ENCODE measurements at regions not wholly inside any gene's neighbourhood (a gene's known extent, or its start where the extent isn't known, plus 50 kb on each side); places are given as distances from the start of the nearest gene placed in this dataset.

GRCh38 chr2:239827523-239827890, 197.6 kb downstream of the NDUFA10 start:
- DNase-seq: no peak
- H3K36me3 Mint-ChIP-seq (ENCODE audit: low read depth): no peaks in the 10 kb centered on the region
- no peaks in the 10 kb centered on the region for H3K4me1 Mint-ChIP-seq (ENCODE audit: low read depth)

GRCh38 chr2:239826786-239827522, 198.2 kb downstream of the NDUFA10 start:
- H3K9me3 Mint-ChIP-seq: no peaks in the 10 kb centered on the region
- no peaks in the 10 kb centered on the region for H3K36me3 Mint-ChIP-seq (ENCODE audit: low read depth)
- no peak overlapping the region for H3K4me3 Mint-ChIP-seq
- no peak overlapping the region for H3K27ac Mint-ChIP-seq
- H3K27me3 Mint-ChIP-seq: peaks cover 12% of the 10 kb centered on the region
- peak; percentile 16 for DNase-seq
- no peaks in the 10 kb centered on the region for H3K4me1 Mint-ChIP-seq (ENCODE audit: low read depth)

More at GRCh38 chr2:239827523-239827890, 197.6 kb downstream of the NDUFA10 start:
- H3K4me3 Mint-ChIP-seq: no peak overlapping the region
- peaks cover 9% of the 10 kb centered on the region for H3K27me3 Mint-ChIP-seq
- H3K27ac Mint-ChIP-seq: no peak overlapping the region
- no peaks in the 10 kb centered on the region for H3K9me3 Mint-ChIP-seq

- Mint-ChIP-seq H3K9me3 (no peaks in the 10 kb centered on the region), H3K27ac (no peak overlapping the region), H3K36me3 (ENCODE audit: low read depth) (no peaks in the 10 kb centered on the region), H3K4me1 (ENCODE audit: low read depth) (no peaks in the 10 kb centered on the region), H3K4me3 (no peak overlapping the region), H3K27me3 (peaks cover 14% of the 10 kb centered on the region)
- no peak for DNase-seq
Observed at GRCh38 chr2:239826376-239826775, 198.8 kb downstream of the NDUFA10 start.

- Mint-ChIP-seq H3K27ac (no peak overlapping the region), H3K4me1 (ENCODE audit: low read depth) (no peaks in the 10 kb centered on the region), H3K27me3 (peaks cover 17% of the 10 kb centered on the region), H3K9me3 (no peaks in the 10 kb centered on the region), H3K36me3 (ENCODE audit: low read depth) (no peaks in the 10 kb centered on the region), H3K4me3 (no peak overlapping the region)
- DNase-seq: no peak
Observed at GRCh38 chr2:239825705-239825979, 199.5 kb downstream of the NDUFA10 start.

- Mint-ChIP-seq H3K27ac (no peak overlapping the region), H3K4me3 (no peak overlapping the region), H3K9me3 (no peaks in the 10 kb centered on the region), H3K27me3 (peaks cover 20% of the 10 kb centered on the region), H3K36me3 (ENCODE audit: low read depth) (no peaks in the 10 kb centered on the region), H3K4me1 (ENCODE audit: low read depth) (no peaks in the 10 kb centered on the region)
- DNase-seq: peak; percentile 7
Observed at GRCh38 chr2:239824866-239825704, 200.1 kb downstream of the NDUFA10 start.

- Mint-ChIP-seq H3K36me3 (ENCODE audit: low read depth) (no peaks in the 10 kb centered on the region), H3K9me3 (no peaks in the 10 kb centered on the region), H3K27ac (no peak overlapping the region), H3K4me1 (ENCODE audit: low read depth) (no peaks in the 10 kb centered on the region), H3K4me3 (no peak overlapping the region), H3K27me3 (peaks cover 20% of the 10 kb centered on the region)
- DNase-seq: peak; percentile 8
Observed at GRCh38 chr2:239824046-239824694, 201.0 kb downstream of the NDUFA10 start.

GRCh38 chr2:239822146-239822831, 202.9 kb downstream of the NDUFA10 start:
- H3K27me3 Mint-ChIP-seq: peaks cover 15% of the 10 kb centered on the region
- no peak overlapping the region for H3K4me3 Mint-ChIP-seq
- no peaks in the 10 kb centered on the region for H3K36me3 Mint-ChIP-seq (ENCODE audit: low read depth)
- no peaks in the 10 kb centered on the region for H3K9me3 Mint-ChIP-seq
- DNase-seq: peak; percentile 27
- H3K4me1 Mint-ChIP-seq (ENCODE audit: low read depth): no peaks in the 10 kb centered on the region
- H3K27ac Mint-ChIP-seq: no peak overlapping the region

- Mint-ChIP-seq H3K27me3 (peaks cover 15% of the 10 kb centered on the region), H3K9me3 (no peaks in the 10 kb centered on the region)
- DNase-seq: peak; percentile 14
Observed at GRCh38 chr2:239821694-239822075, 203.5 kb downstream of the NDUFA10 start.

GRCh38 chr2:239820836-239821693, 204.1 kb downstream of the NDUFA10 start:
- Mint-ChIP-seq H3K9me3 (no peaks in the 10 kb centered on the region), H3K27ac (no peak overlapping the region)
- DNase-seq: peak; percentile 14

More at GRCh38 chr2:239821694-239822075, 203.5 kb downstream of the NDUFA10 start:
- no peaks in the 10 kb centered on the region for H3K4me1 Mint-ChIP-seq (ENCODE audit: low read depth)
- H3K36me3 Mint-ChIP-seq (ENCODE audit: low read depth): no peaks in the 10 kb centered on the region
- no peak overlapping the region for H3K4me3 Mint-ChIP-seq
- H3K27ac Mint-ChIP-seq: no peak overlapping the region

GRCh38 chr2:239819974-239820555, 205.1 kb downstream of the NDUFA10 start:
- H3K36me3 Mint-ChIP-seq (ENCODE audit: low read depth): no peaks in the 10 kb centered on the region
- peak; percentile 24 for DNase-seq
- peaks cover 15% of the 10 kb centered on the region for H3K27me3 Mint-ChIP-seq
- H3K4me1 Mint-ChIP-seq (ENCODE audit: low read depth): no peaks in the 10 kb centered on the region
- H3K27ac Mint-ChIP-seq: no peak overlapping the region
- no peak overlapping the region for H3K4me3 Mint-ChIP-seq
- H3K9me3 Mint-ChIP-seq: no peaks in the 10 kb centered on the region

More at GRCh38 chr2:239820836-239821693, 204.1 kb downstream of the NDUFA10 start:
- peaks cover 15% of the 10 kb centered on the region for H3K27me3 Mint-ChIP-seq
- no peak overlapping the region for H3K4me3 Mint-ChIP-seq
- H3K36me3 Mint-ChIP-seq (ENCODE audit: low read depth): no peaks in the 10 kb centered on the region
- no peaks in the 10 kb centered on the region for H3K4me1 Mint-ChIP-seq (ENCODE audit: low read depth)

- H3K4me1 Mint-ChIP-seq (ENCODE audit: low read depth): no peaks in the 10 kb centered on the region
- H3K27me3 Mint-ChIP-seq: peaks cover 13% of the 10 kb centered on the region
- H3K36me3 Mint-ChIP-seq (ENCODE audit: low read depth): no peaks in the 10 kb centered on the region
- no peaks in the 10 kb centered on the region for H3K9me3 Mint-ChIP-seq
- H3K4me3 Mint-ChIP-seq: no peak overlapping the region
- H3K27ac Mint-ChIP-seq: no peak overlapping the region
- DNase-seq: peak; percentile 12
Observed at GRCh38 chr2:239819091-239819973, 205.8 kb downstream of the NDUFA10 start.

GRCh38 chr2:239818531-239819011, 206.6 kb downstream of the NDUFA10 start:
- Mint-ChIP-seq H3K27me3 (peaks cover 11% of the 10 kb centered on the region), H3K36me3 (ENCODE audit: low read depth) (no peaks in the 10 kb centered on the region), H3K27ac (no peak overlapping the region), H3K9me3 (no peaks in the 10 kb centered on the region), H3K4me3 (no peak overlapping the region), H3K4me1 (ENCODE audit: low read depth) (no peaks in the 10 kb centered on the region)
- no peak for DNase-seq
